WTC11 (cell line): ENCODE measurements at regions not wholly inside any gene's neighbourhood (a gene's known extent, or its start where the extent isn't known, plus 50 kb on each side); places are given as distances from the start of the nearest gene placed in this dataset.

ENCODE experiments used
- ATAC-seq: fragments of 200-7000 bp; cut with Tn5 transposase; 2 replicates; pipeline ENCODE4 v1.10.0; 2021; ENCODE audit warnings: mild to moderate bottlenecking, moderate library complexity
- CTCF ChIA-PET: fragments of 300-600 bp; sonication (Branson Sonifier 250); formaldehyde crosslinking; loops from one replicate; lab custom pipeline; 2021; ENCODE audit warnings: antibody characterized with exemption; lab: Charles Lee
- POLR2A ChIA-PET: fragments of 350-600 bp; sonication (Branson Sonifier 250); formaldehyde crosslinking; loops from one replicate; lab custom pipeline; 2021; ENCODE audit warnings: antibody characterized with exemption; lab: Charles Lee
- DNase-seq: peaks from one replicate; pipeline ENCODE4 v3.0.0; 2021; ENCODE audit warnings: low spot score
- H3K27ac Mint-ChIP-seq: 2 replicates; pipeline ENCODE4 v1.8.0; 2021; ENCODE audit warnings: mixed read lengths
- H3K27me3 Mint-ChIP-seq: 2 replicates; pipeline ENCODE4 v1.8.0; 2021; ENCODE audit warnings: low read depth, mild to moderate bottlenecking, moderate library complexity, mixed read lengths
- H3K36me3 Mint-ChIP-seq: 2 replicates; pipeline ENCODE4 v1.8.0; 2021; ENCODE audit warnings: mixed read lengths
- H3K4me1 Mint-ChIP-seq: 2 replicates; pipeline ENCODE4 v1.8.0; 2022; ENCODE audit warnings: mixed read lengths
- H3K4me3 Mint-ChIP-seq: 2 replicates; pipeline ENCODE4 v1.8.0; 2021; ENCODE audit warnings: mild to moderate bottlenecking, moderate library complexity, mixed read lengths
- H3K9me3 Mint-ChIP-seq: 2 replicates; pipeline ENCODE4 v1.8.0; 2021; ENCODE audit warnings: mixed read lengths
- ARID4B ChIP-seq: sonication (generic); formaldehyde crosslinking; IDR thresholded peaks from 2 replicates; pipeline ENCODE4 v1.8.0; 2023; ENCODE audit warnings: missing genetic modification reagents, mild to moderate bottlenecking, borderline replicate concordance
- CBFB ChIP-seq: sonication (generic); formaldehyde crosslinking; IDR thresholded peaks from 2 replicates; pipeline ENCODE4 v1.8.1; 2022; ENCODE audit warnings: mild to moderate bottlenecking, low read depth, missing genetic modification reagents
- CREM ChIP-seq: sonication (generic); formaldehyde crosslinking; IDR thresholded peaks from 2 replicates; pipeline ENCODE4 v1.8.1; 2022; ENCODE audit warnings: mild to moderate bottlenecking, missing genetic modification reagents, moderate library complexity
- E2F1 ChIP-seq: sonication (generic); formaldehyde crosslinking; IDR thresholded peaks from 2 replicates; pipeline ENCODE4 v1.8.0; 2022; ENCODE audit warnings: mild to moderate bottlenecking, missing genetic modification reagents
- FOXJ3 ChIP-seq: sonication (generic); formaldehyde crosslinking; IDR thresholded peaks from 2 replicates; pipeline ENCODE4 v1.9.0; 2021; ENCODE audit warnings: missing genetic modification reagents, mild to moderate bottlenecking, borderline replicate concordance
- FOXK1 ChIP-seq: sonication (generic); formaldehyde crosslinking; IDR thresholded peaks from 2 replicates; pipeline ENCODE4 v1.8.0; 2022; ENCODE audit warnings: mild to moderate bottlenecking, moderate library complexity, missing genetic modification reagents
- FOXP1 ChIP-seq: sonication (generic); formaldehyde crosslinking; IDR thresholded peaks from 2 replicates; pipeline ENCODE4 v1.8.0; 2022; ENCODE audit warnings: missing genetic modification reagents, mild to moderate bottlenecking, moderate library complexity, borderline replicate concordance
- GRHL2 ChIP-seq: fragments of 250-450 bp; sonication (Bioruptor Pico); IDR thresholded peaks from 2 replicates; pipeline ENCODE4 v1.8.0; 2022; ENCODE audit warnings: mild to moderate bottlenecking, moderate library complexity; ENCODE audit not compliant: insufficient replicate concordance, severe bottlenecking
- HMGXB4 ChIP-seq: sonication (generic); formaldehyde crosslinking; IDR thresholded peaks from 2 replicates; pipeline ENCODE4 v1.8.1; 2023; ENCODE audit warnings: mild to moderate bottlenecking, moderate library complexity, missing genetic modification reagents
- IRF2 ChIP-seq: sonication (generic); formaldehyde crosslinking; IDR thresholded peaks from 2 replicates; pipeline ENCODE4 v1.8.0; 2022; ENCODE audit warnings: low read depth, missing genetic modification reagents, borderline replicate concordance
- NFE2L1 ChIP-seq: sonication (generic); formaldehyde crosslinking; IDR thresholded peaks from 2 replicates; pipeline ENCODE4 v1.8.1; 2023; ENCODE audit warnings: missing genetic modification reagents
- NFYB ChIP-seq: sonication (generic); formaldehyde crosslinking; conservative IDR thresholded peaks from 2 replicates; pipeline ENCODE4 v1.8.0; 2022; ENCODE audit warnings: low read depth, missing genetic modification reagents
- NR2C2 ChIP-seq: sonication (generic); formaldehyde crosslinking; IDR thresholded peaks from 2 replicates; pipeline ENCODE4 v1.8.0; 2022; ENCODE audit warnings: mild to moderate bottlenecking, missing genetic modification reagents
- NR3C1 ChIP-seq: sonication (generic); formaldehyde crosslinking; conservative IDR thresholded peaks from 2 replicates; pipeline ENCODE4 v1.8.1; 2023; ENCODE audit warnings: low read depth, mild to moderate bottlenecking, missing genetic modification reagents
- OVOL2 ChIP-seq: fragments of 250-450 bp; sonication (Bioruptor Pico); IDR thresholded peaks from 2 replicates; pipeline ENCODE4 v1.9.0; 2021; ENCODE audit warnings: mild to moderate bottlenecking, borderline replicate concordance
- PREB ChIP-seq: sonication (generic); formaldehyde crosslinking; IDR thresholded peaks from 2 replicates; pipeline ENCODE4 v1.8.1; 2022; ENCODE audit warnings: mild to moderate bottlenecking, missing genetic modification reagents, moderate library complexity, borderline replicate concordance
- PRRX2 ChIP-seq: fragments of 250-450 bp; sonication (Bioruptor Pico); IDR thresholded peaks from 2 replicates; pipeline ENCODE4 v1.8.0; 2021; ENCODE audit warnings: mild to moderate bottlenecking
- TCF7 ChIP-seq: sonication (generic); formaldehyde crosslinking; IDR thresholded peaks from 2 replicates; pipeline ENCODE4 v1.8.0; 2022; ENCODE audit warnings: mild to moderate bottlenecking, low read depth, missing genetic modification reagents, moderate library complexity
- TEAD1 ChIP-seq: sonication (generic); formaldehyde crosslinking; IDR thresholded peaks from 2 replicates; pipeline ENCODE4 v1.8.0; 2022; ENCODE audit warnings: mild to moderate bottlenecking, missing genetic modification reagents
- TP53 ChIP-seq: sonication (generic); formaldehyde crosslinking; IDR thresholded peaks from 2 replicates; pipeline ENCODE4 v1.8.1; 2023; ENCODE audit warnings: mild to moderate bottlenecking, missing genetic modification reagents
- ZMAT4 ChIP-seq: fragments of 250-450 bp; sonication (Bioruptor Pico); IDR thresholded peaks from 2 replicates; pipeline ENCODE4 v1.9.0; 2021; ENCODE audit warnings: mild to moderate bottlenecking
- ZNF138 ChIP-seq: sonication (generic); formaldehyde crosslinking; conservative IDR thresholded peaks from 2 replicates; pipeline ENCODE4 v1.8.1; 2022; ENCODE audit warnings: mild to moderate bottlenecking, moderate library complexity, missing genetic modification reagents
- ZSCAN18 ChIP-seq: fragments of 250-450 bp; sonication (Bioruptor Pico); IDR thresholded peaks from 2 replicates; pipeline ENCODE4 v2.1.2; 2022; ENCODE audit warnings: mild to moderate bottlenecking, moderate library complexity

GRCh38 chr2:15074319-15074718 lies 441.8 kb downstream of the LRATD1 start:
- CTCF ChIA-PET: no interaction called here

GRCh38 chr2:15074751-15075700 lies 442.5 kb downstream of the LRATD1 start:
- CTCF ChIA-PET: no interaction called here
- no peak for TF ChIP-seq FOXJ3
- TF ChIP-seq ZNF138 (CRISPR knock-in tag): no peak
- no peak for TF ChIP-seq FOXK1 (CRISPR knock-in tag)
- TF ChIP-seq NFYB (CRISPR knock-in tag): no peak
- no peak for TF ChIP-seq NFE2L1 (CRISPR knock-in tag)
- no peak for TF ChIP-seq CREM (CRISPR knock-in tag)
- TF ChIP-seq ARID4B (CRISPR knock-in tag): no peak
- no peak for TF ChIP-seq FOXP1 (CRISPR knock-in tag)
- no peak for TF ChIP-seq ZMAT4 (CRISPR knock-in tag)
- TF ChIP-seq OVOL2 (CRISPR knock-in tag): no peak
- TF ChIP-seq IRF2 (CRISPR knock-in tag): no peak
- TF ChIP-seq TCF7 (CRISPR knock-in tag): no peak
- no peak for TF ChIP-seq HMGXB4 (CRISPR knock-in tag)
- TF ChIP-seq CBFB: no peak
- TF ChIP-seq E2F1 (CRISPR knock-in tag): no peak
- no peak for TF ChIP-seq PRRX2 (CRISPR knock-in tag)
- no peak for TF ChIP-seq TEAD1 (CRISPR knock-in tag)

More at GRCh38 chr2:15074319-15074718, 441.8 kb downstream of the LRATD1 start:
- H3K27me3 Mint-ChIP-seq: no peaks in the 10 kb centered on the region
- H3K4me3 Mint-ChIP-seq: no peak overlapping the region
- TF ChIP-seq GRHL2 (CRISPR knock-in tag): no peak
- TF ChIP-seq PREB (CRISPR knock-in tag): no peak
- no peak for TF ChIP-seq ZSCAN18 (CRISPR knock-in tag)
- no peak for TF ChIP-seq ZNF138 (CRISPR knock-in tag)
- no peak for TF ChIP-seq TEAD1 (CRISPR knock-in tag)
- TF ChIP-seq TP53 (CRISPR knock-in tag): no peak
- TF ChIP-seq NR2C2 (CRISPR knock-in tag): no peak
- TF ChIP-seq NR3C1 (CRISPR knock-in tag): no peak
- TF ChIP-seq, all 79 proteins: peak for 0
- H3K27ac Mint-ChIP-seq: no peak overlapping the region
- ATAC-seq (no peak), DNase-seq (no peak)
- H3K9me3 Mint-ChIP-seq: peaks cover 3% of the 10 kb centered on the region
- H3K36me3 Mint-ChIP-seq: no peaks in the 10 kb centered on the region
- peaks cover 7% of the 10 kb centered on the region for H3K4me1 Mint-ChIP-seq
- POLR2A ChIA-PET: no interaction called here

More at GRCh38 chr2:15074751-15075700, 442.5 kb downstream of the LRATD1 start:
- DNase-seq (no peak), ATAC-seq (no peak)
- POLR2A ChIA-PET: no interaction called here
- Mint-ChIP-seq H3K4me3 (no peak overlapping the region), H3K27ac (no peak overlapping the region), H3K9me3 (peaks cover 8% of the 10 kb centered on the region), H3K36me3 (no peaks in the 10 kb centered on the region), H3K4me1 (0 out of 2 replicates have a peak, but pooled peaks cover 3% of the 10 kb centered on the region), H3K27me3 (no peaks in the 10 kb centered on the region)
